WI38 (cell line): ENCODE measurements at regions not wholly inside any gene's neighbourhood (a gene's known extent, or its start where the extent isn't known, plus 50 kb on each side); places are given as distances from the start of the nearest gene placed in this dataset.
A peak's percentile ranks its signal among the peaks of the same experiment; 100 is the strongest.

ENCODE experiments used
- H3K4me3 ChIP-seq: 2 replicates; pipeline ENCODE4 v1.5.1; 2011; ENCODE audit warnings: low read depth, mild to moderate bottlenecking, control low read depth, low read length
- CTCF ChIP-seq: IDR thresholded peaks from 2 replicates; pipeline ENCODE4 v1.5.1; 2012; ENCODE audit warnings: low read depth, mild to moderate bottlenecking, control low read depth, low read length

- H3K4me3 ChIP-seq = no peak overlapping the region
- no peak for TF ChIP-seq CTCF
These were observed 125.5 kb downstream of the ELOVL4 start for GRCh38 chr6:79821859-79822258.

- H3K4me3 ChIP-seq = no peak overlapping the region
- no peak for TF ChIP-seq CTCF
These were observed 128.9 kb downstream of the ELOVL4 start for GRCh38 chr6:79818471-79818870.

- no peak for TF ChIP-seq CTCF
- H3K4me3 ChIP-seq = no peak overlapping the region
These were observed 132.4 kb downstream of the ELOVL4 start for GRCh38 chr6:79814940-79815339.

- TF ChIP-seq CTCF = peak; percentile 82
- no peak overlapping the region for H3K4me3 ChIP-seq
These were observed 133.3 kb downstream of the ELOVL4 start for GRCh38 chr6:79813854-79814709.

GRCh38 chr6:79813143-79813850 lies 134.1 kb downstream of the ELOVL4 start:
- no peak for TF ChIP-seq CTCF
- no peak overlapping the region for H3K4me3 ChIP-seq

GRCh38 chr6:79812195-79812594 lies 135.2 kb downstream of the ELOVL4 start:
- TF ChIP-seq CTCF = no peak
- H3K4me3 ChIP-seq = no peak overlapping the region

GRCh38 chr6:79810871-79811270 lies 136.5 kb downstream of the ELOVL4 start:
- no peak for TF ChIP-seq CTCF
- H3K4me3 ChIP-seq = no peak overlapping the region
